Psoas muscle (tissue), 7 donors: ENCODE measurements at regions not wholly inside any gene's neighbourhood (a gene's known extent, or its start where the extent isn't known, plus 50 kb on each side); places are given as distances from the start of the nearest gene placed in this dataset.

Experiments
- ATAC-seq, 4 donors: fragments of 200-7000 bp; cut with Tn5 transposase; one replicate each; pipeline ENCODE4 v1.9.1; 2020; ENCODE audit warnings: moderate library complexity in 3 of 4, mild to moderate bottlenecking in 2 of 4
- DNase-seq, 2 donors: peaks; one replicate each; pipeline ENCODE4 v3.0.0-alpha.2; 2020
- H3K27ac ChIP-seq: fragments of 200-600 bp; one replicate; pipeline ENCODE4 v1.8.0; 2022
- H3K27me3 ChIP-seq, 3 donors: fragments of 200-600 bp in 1 of 3; one replicate each; pipeline versions ENCODE4 v1.6.1 to v1.8.0; 2013 to 2022; ENCODE audit warnings: low read length in 2 of 3, mild to moderate bottlenecking in 2 of 3, moderate library complexity in 1 of 3; ENCODE audit not compliant: insufficient read depth in 3 of 3
- H3K36me3 ChIP-seq, 2 donors: fragments of 200-600 bp in 1 of 2; one replicate each; pipeline versions ENCODE4 v1.6.1 to v1.8.0; 2013 to 2022; ENCODE audit warnings: low read depth in 1 of 2, mild to moderate bottlenecking in 1 of 2, moderate library complexity in 1 of 2; ENCODE audit not compliant: insufficient read depth in 1 of 2
- H3K4me1 ChIP-seq: fragments of 200-600 bp; one replicate; pipeline ENCODE4 v1.8.0; 2022
- H3K4me3 ChIP-seq: fragments of 200-600 bp; one replicate; pipeline ENCODE4 v1.8.0; 2022; ENCODE audit warnings: mild to moderate bottlenecking
- H3K9me3 ChIP-seq: fragments of 200-600 bp; one replicate; pipeline ENCODE4 v1.8.0; 2022
- CTCF ChIP-seq: fragments of 200-600 bp; IDR thresholded peaks from one replicate; pipeline ENCODE4 v1.8.0; 2022; ENCODE audit warnings: antibody characterized with exemption
- WGBS, 3 donors: extraction: QIAGEN DNeasy Blood & Tissue Kit; methylation state at CpG; one replicate each; pipeline versions ENCODE4 v1.1.6 to v1.1.7; 2013; 5-methylcytosine and 5-hydroxymethylcytosine counted together
- intact Hi-C, 2 donors: fragments of 100-400 bp; cut with DNase I; formaldehyde crosslinking; loops; one replicate each; pipeline versions ENCODE4 v1.11.0 to v1.14.2; 2022
- donor health status: healthy with polysubstance abuse.
- donor health status: DM: no; HTN: no; CAD: no; lungs with moderate emphysema.
- donor health status: Bipolar disorder and iron deficiency.
- donor health status: healthy.
- donor health status: DM: yes; HTN: yes; CAD: no.
- donor health status: DM: no; HTN: no; CAD: no.
- donor health status: DM: yes; HTN: yes; CAD: no.

- ATAC-seq (no peak), DNase-seq (no peak)
- no peaks in the 10 kb centered on the region for H3K27me3 ChIP-seq
- no peaks in the 10 kb centered on the region for H3K4me1 ChIP-seq
- WGBS, 3 donors, result 61 to 75% (median 69%) methylated on average over 1 of the region's 1 CpG
- no peak overlapping the region for H3K4me3 ChIP-seq
- H3K36me3 ChIP-seq, result no peaks in the 10 kb centered on the region
- no peak for TF ChIP-seq CTCF
- intact Hi-C loops, result no loop called here
- H3K9me3 ChIP-seq, result no peaks in the 10 kb centered on the region
- H3K27ac ChIP-seq, result no peak overlapping the region
Measured at GRCh38 chr6:50958148-50958697, 139.6 kb downstream of the TFAP2B start.

GRCh38 chr6:50959081-50959641 lies 140.5 kb downstream of the TFAP2B start:
- DNase-seq (no peak), ATAC-seq (no peak)
- Histone ChIP-seq H3K27me3 (no peaks in the 10 kb centered on the region), H3K36me3 (no peaks in the 10 kb centered on the region), H3K4me3 (no peak overlapping the region), H3K27ac (no peak overlapping the region), H3K4me1 (no peaks in the 10 kb centered on the region), H3K9me3 (no peaks in the 10 kb centered on the region)
- 91 to 94% (median 91%) methylated on average over 4 of the region's 4 CpGs for WGBS, 3 donors
- TF ChIP-seq CTCF, result no peak
- intact Hi-C loops, result no loop called here

GRCh38 chr6:50961611-50962010 lies 142.9 kb downstream of the TFAP2B start:
- intact Hi-C loops, result no loop called here

GRCh38 chr6:50962213-50962759 lies 143.6 kb downstream of the TFAP2B start:
- H3K4me1 ChIP-seq, result no peaks in the 10 kb centered on the region
- no peak overlapping the region for H3K4me3 ChIP-seq
- H3K27me3 ChIP-seq, result no peaks in the 10 kb centered on the region
- ATAC-seq, result no peak
- intact Hi-C loops, result no loop called here
- no peak for DNase-seq
- no peaks in the 10 kb centered on the region for H3K36me3 ChIP-seq
- no peaks in the 10 kb centered on the region for H3K9me3 ChIP-seq
- no peak for TF ChIP-seq CTCF
- H3K27ac ChIP-seq, result no peak overlapping the region

More at GRCh38 chr6:50961611-50962010, 142.9 kb downstream of the TFAP2B start:
- ATAC-seq, result no peak
- Histone ChIP-seq H3K4me1 (no peaks in the 10 kb centered on the region), H3K27me3 (no peaks in the 10 kb centered on the region), H3K4me3 (no peak overlapping the region), H3K9me3 (no peaks in the 10 kb centered on the region), H3K27ac (no peak overlapping the region), H3K36me3 (no peaks in the 10 kb centered on the region)
- no peak for TF ChIP-seq CTCF
- DNase-seq, result no peak

- DNase-seq (no peak), ATAC-seq (no peak)
- TF ChIP-seq CTCF, result no peak
- Histone ChIP-seq H3K27me3 (no peaks in the 10 kb centered on the region), H3K36me3 (no peaks in the 10 kb centered on the region), H3K9me3 (no peaks in the 10 kb centered on the region), H3K4me3 (no peak overlapping the region), H3K27ac (no peak overlapping the region), H3K4me1 (no peaks in the 10 kb centered on the region)
- 87 to 91% (median 89%) methylated on average over 6 of the region's 6 CpGs for WGBS, 3 donors
- intact Hi-C loops, result no loop called here
Measured at GRCh38 chr6:50963952-50964351, 145.3 kb downstream of the TFAP2B start.
